ENCODE measurements at regions not wholly inside any gene's neighbourhood (a gene's known extent, or its start where the extent isn't known, plus 50 kb on each side); places are given as distances from the start of the nearest gene placed in this dataset.

GRCh38 chr19:13613447-13613846 lies 107.2 kb upstream of the CACNA1A start:
- H2AFZ ChIP-seq: no peak overlapping the region
- no peaks in the 10 kb centered on the region for H3K9me2 ChIP-seq (ENCODE audit: insufficient read depth)
- Mint-ChIP-seq H3K4me3 (no peak overlapping the region), H3K9me3 (no peaks in the 10 kb centered on the region), H3K27ac (no peak overlapping the region), H3K27me3 (ENCODE audit: insufficient read depth, low read depth, poor library complexity) (peaks cover 10% of the 10 kb centered on the region), H3K36me3 (ENCODE audit: low read depth) (no peaks in the 10 kb centered on the region), H3K4me1 (peaks cover 4% of the 10 kb centered on the region; the same call in 2 of the 3 replicates)
- no peaks in the 10 kb centered on the region for H3K4me1 ChIP-seq (ENCODE audit: insufficient read depth)
- H3K4me3 ChIP-seq: no peak overlapping the region
- no peaks in the 10 kb centered on the region for H3K79me2 ChIP-seq (replicated peaks; ENCODE audit: insufficient read depth)
- no peaks in the 10 kb centered on the region for H3K36me3 ChIP-seq (ENCODE audit: insufficient read depth)
- no peak overlapping the region for H3K4me2 ChIP-seq
- ATAC-seq (no peak), DNase-seq (ENCODE audit: low spot score) (no peak)
- H3K27me3 ChIP-seq (ENCODE audit: insufficient read depth): no peaks in the 10 kb centered on the region
- H4K20me1 ChIP-seq (replicated peaks; ENCODE audit: insufficient read depth): no peaks in the 10 kb centered on the region
- no peak for TF ChIP-seq NANOG (IDR thresholded peaks at IDR 0.05; ENCODE audit: borderline replicate concordance)
- TF ChIP-seq EZH2 (IDR thresholded peaks at IDR 0.05; ENCODE audit: low read depth, unreplicated experiment): no peak
- TF ChIP-seq ZNF114 (CRISPR knock-in tag; IDR thresholded peaks at IDR 0.05): no peak
- no peak for TF ChIP-seq EZH2phosphoT487 (IDR thresholded peaks at IDR 0.05; ENCODE audit: unreplicated experiment)
- TF ChIP-seq ETS1 (IDR thresholded peaks at IDR 0.05): no peak
- TF ChIP-seq ZNF331 (CRISPR knock-in tag; IDR thresholded peaks at IDR 0.05; ENCODE audit: low read depth): no peak
- TF ChIP-seq CTCF (conservative IDR thresholded peaks at IDR 0.05; ENCODE audit: low read depth in 2 of 2): no peak
- no peak for TF ChIP-seq ZNF462 (CRISPR knock-in tag; IDR thresholded peaks at IDR 0.05)
- no peak for TF ChIP-seq POLR2AphosphoS5 (IDR thresholded peaks at IDR 0.05; ENCODE audit: low read depth)
- TF ChIP-seq CREB1 (CRISPR knock-in tag; IDR thresholded peaks at IDR 0.05; ENCODE audit: low read depth): no peak
- no peak for TF ChIP-seq JUNB (IDR thresholded peaks at IDR 0.05; ENCODE audit: unreplicated experiment)
- no peak for TF ChIP-seq REST (IDR thresholded peaks at IDR 0.05; ENCODE audit: unreplicated experiment)
- no peak for TF ChIP-seq STAT1 (IDR thresholded peaks at IDR 0.05; ENCODE audit: unreplicated experiment)
- no peak overlapping the region for H3K27ac ChIP-seq (ENCODE audit: low read depth)
- H3F3A ChIP-seq (replicated peaks; ENCODE audit: low read depth): no peaks in the 10 kb centered on the region

Data from GM23338 (cell line).